ENCODE measurements at regions not wholly inside any gene's neighbourhood (a gene's known extent, or its start where the extent isn't known, plus 50 kb on each side); places are given as distances from the start of the nearest gene placed in this dataset.
"Not testable (repeated sequence)": the region's sequence is repeated elsewhere in the genome, so short reads cannot be mapped to it uniquely, and the experiment has no call there.

DNA sequence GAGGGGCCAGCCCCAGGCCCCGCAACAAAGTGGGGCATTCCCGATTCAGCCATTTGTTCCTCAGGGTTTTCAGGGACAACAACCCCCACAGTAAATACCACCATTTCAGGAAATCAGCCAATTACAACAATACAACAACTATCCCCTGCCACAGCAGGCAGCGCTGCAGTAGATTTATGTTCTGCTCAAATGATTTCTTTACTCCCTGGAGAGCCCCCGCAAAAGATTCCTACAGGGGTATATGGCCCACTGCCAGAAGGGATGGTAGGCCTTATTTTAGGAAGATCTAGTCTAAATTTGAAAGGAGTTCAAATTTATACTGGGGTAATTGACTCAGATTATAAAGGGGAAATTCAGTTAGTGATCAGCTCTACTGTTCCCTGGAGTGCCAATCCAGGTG lies 120.5 kb upstream of the DRD5 start:
- TF ChIP-seq, protein P1, sequence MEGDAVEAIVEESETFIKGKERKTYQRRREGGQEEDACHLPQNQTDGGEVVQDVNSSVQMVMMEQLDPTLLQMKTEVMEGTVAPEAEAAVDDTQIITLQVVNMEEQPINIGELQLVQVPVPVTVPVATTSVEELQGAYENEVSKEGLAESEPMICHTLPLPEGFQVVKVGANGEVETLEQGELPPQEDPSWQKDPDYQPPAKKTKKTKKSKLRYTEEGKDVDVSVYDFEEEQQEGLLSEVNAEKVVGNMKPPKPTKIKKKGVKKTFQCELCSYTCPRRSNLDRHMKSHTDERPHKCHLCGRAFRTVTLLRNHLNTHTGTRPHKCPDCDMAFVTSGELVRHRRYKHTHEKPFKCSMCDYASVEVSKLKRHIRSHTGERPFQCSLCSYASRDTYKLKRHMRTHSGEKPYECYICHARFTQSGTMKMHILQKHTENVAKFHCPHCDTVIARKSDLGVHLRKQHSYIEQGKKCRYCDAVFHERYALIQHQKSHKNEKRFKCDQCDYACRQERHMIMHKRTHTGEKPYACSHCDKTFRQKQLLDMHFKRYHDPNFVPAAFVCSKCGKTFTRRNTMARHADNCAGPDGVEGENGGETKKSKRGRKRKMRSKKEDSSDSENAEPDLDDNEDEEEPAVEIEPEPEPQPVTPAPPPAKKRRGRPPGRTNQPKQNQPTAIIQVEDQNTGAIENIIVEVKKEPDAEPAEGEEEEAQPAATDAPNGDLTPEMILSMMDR (IDR thresholded peaks at IDR 0.05; ENCODE audit: extremely low read depth in 1 of 2, insufficient read depth in 1 of 2, low read depth in 1 of 2, low read length in 2 of 2), result not testable (repeated sequence)
- TF ChIP-seq EZH2 (IDR thresholded peaks at IDR 0.05; ENCODE audit: borderline replicate concordance, low read depth, low read length, severe bottlenecking); GATA2 (IDR thresholded peaks at IDR 0.05; ENCODE audit: insufficient read depth, insufficient read length, low read depth, low read length); POLR2AphosphoS5 (IDR thresholded peaks at IDR 0.05; ENCODE audit: insufficient read depth, low read depth, low read length); POLR2A (IDR thresholded peaks at IDR 0.05; ENCODE audit: low read depth, low read length): not testable (repeated sequence)

Data from endothelial cell of umbilical vein (primary cell).